HepG2 (cell line): ENCODE measurements at regions not wholly inside any gene's neighbourhood (a gene's known extent, or its start where the extent isn't known, plus 50 kb on each side); places are given as distances from the start of the nearest gene placed in this dataset.

Experiments used
- FOXM1 ChIP-seq: sonication (generic); formaldehyde crosslinking; IDR thresholded peaks from 2 replicates; pipeline ENCODE4 v1.5.0; 2020; ENCODE audit warnings: missing genetic modification reagents
- KDM5A ChIP-seq: fragments of 200-600 bp; sonication (generic); IDR thresholded peaks from 2 replicates; pipeline ENCODE4 v1.7.0; 2018; ENCODE audit warnings: antibody characterized with exemption, mild to moderate bottlenecking, low read length, borderline replicate concordance
- KLF13 ChIP-seq: sonication (generic); formaldehyde crosslinking; IDR thresholded peaks from 2 replicates; pipeline ENCODE4 v1.4.0; 2020; ENCODE audit warnings: mild to moderate bottlenecking, missing genetic modification reagents
- MTF1 ChIP-seq: sonication (generic); formaldehyde crosslinking; IDR thresholded peaks from 2 replicates; pipeline ENCODE4 v1.5.0; 2020; ENCODE audit warnings: missing genetic modification reagents
- NBN ChIP-seq: fragments of 450-650 bp; conservative IDR thresholded peaks from 2 replicates; pipeline ENCODE4 v1.6.1; 2017
- SP1 ChIP-seq, 2 experiments: fragments of 450-650 bp in 1 of 2; sonication (generic) in 1 of 2; formaldehyde crosslinking in 1 of 2; IDR thresholded peaks; 2 replicates each; pipeline versions ENCODE4 v1.4.0 to v1.6.1; 2016 to 2020; ENCODE audit warnings: missing genetic modification reagents in 1 of 2
- TFAP4 ChIP-seq: sonication (generic); IDR thresholded peaks from 2 replicates; pipeline ENCODE4 v1.6.1; 2016; ENCODE audit warnings: low read depth, borderline replicate concordance
- ZNF674 ChIP-seq: sonication (generic); formaldehyde crosslinking; IDR thresholded peaks from 2 replicates; pipeline ENCODE4 v1.5.0; 2020; ENCODE audit warnings: low read depth, mild to moderate bottlenecking, missing genetic modification reagents

GRCh38 chr10:131041031-131041430 lies 270.5 kb downstream of the TCERG1L start:
- TF ChIP-seq FOXM1 (CRISPR knock-in tag) (no peak), KDM5A (no peak), KLF13 (CRISPR knock-in tag) (no peak), TFAP4 (no peak), NBN (no peak), SP1 (IDR thresholded peaks at IDR 0.05) (no peak), SP1 (CRISPR knock-in tag; IDR thresholded peaks at IDR 0.05) (no peak), ZNF674 (CRISPR knock-in tag) (no peak), MTF1 (CRISPR knock-in tag) (no peak)
